Stomach (tissue), 4 donors: ENCODE measurements at regions not wholly inside any gene's neighbourhood (a gene's known extent, or its start where the extent isn't known, plus 50 kb on each side); places are given as distances from the start of the nearest gene placed in this dataset.

Experiments used
- CTCF ChIP-seq, 7 experiments: fragments of 450-650 bp in 4 of 7; fragments of 200-600 bp in 3 of 7; sonication (generic) in 3 of 7; IDR thresholded peaks; one replicate each; pipeline ENCODE4 v1.5.1; 2016 to 2019; ENCODE audit warnings: antibody characterized with exemption in 7 of 7, control low read depth in 2 of 7, mild to moderate bottlenecking in 1 of 7
- POLR2A ChIP-seq, 4 donors: fragments of 450-650 bp; IDR thresholded peaks; one replicate each; pipeline ENCODE4 v1.6.1; 2016; ENCODE audit warnings: antibody characterized with exemption in 4 of 4, control low read depth in 2 of 4, mild to moderate bottlenecking in 1 of 4, moderate library complexity in 1 of 4
- POLR2AphosphoS5 ChIP-seq, 3 donors: sonication (generic); formaldehyde crosslinking; IDR thresholded peaks; one replicate each; pipeline ENCODE4 v1.6.1; 2016; ENCODE audit warnings: antibody characterized with exemption in 3 of 3

- TF ChIP-seq POLR2AphosphoS5 (IDR thresholded peaks at IDR 0.05): no peak
- TF ChIP-seq CTCF (IDR thresholded peaks at IDR 0.05): no peak
- no peak for TF ChIP-seq POLR2A (IDR thresholded peaks at IDR 0.05)
These were observed 420.6 kb downstream of the SPRY1 start for GRCh38 chr4:123817025-123817688.
